Stimulated activated CD4-positive, alpha-beta T cell treated with anti-CD3 and anti-CD28 coated beads, TNF-alpha, amount 100 ng/mL, for 1 hour (primary cell): ENCODE measurements at regions not wholly inside any gene's neighbourhood (a gene's known extent, or its start where the extent isn't known, plus 50 kb on each side); places are given as distances from the start of the nearest gene placed in this dataset.
"Not testable (repeated sequence)": the region's sequence is repeated elsewhere in the genome, so short reads cannot be mapped to it uniquely, and the experiment has no call there.

Source experiments
- DNase-seq, 3 donors: peaks; one replicate each; pipeline ENCODE4 v3.0.0-alpha.2; 2020; ENCODE audit warnings: low read depth in 3 of 3, low spot score in 1 of 3

DNA sequence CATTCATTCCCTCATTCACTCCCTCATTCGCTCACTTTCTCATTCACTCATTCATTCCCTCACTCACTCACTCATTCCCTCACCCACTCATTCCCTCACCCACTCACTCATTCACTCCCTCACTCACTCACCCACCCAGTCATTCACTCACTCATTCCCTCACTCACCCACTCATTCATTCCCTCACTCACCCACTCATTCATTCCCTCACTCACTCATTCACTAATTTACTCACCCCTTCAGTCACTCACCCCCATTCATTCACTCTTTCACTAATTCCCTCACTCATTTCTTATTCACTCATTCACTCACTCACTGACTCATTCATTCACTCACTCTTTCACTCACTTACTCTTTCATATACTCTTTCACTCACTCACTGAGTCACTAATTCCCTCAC is 303.1 kb downstream of the C16orf95 start:
- no peak for DNase-seq

GRCh38 chr16:87015021-87015420 is 302.2 kb downstream of the C16orf95 start:
- no peak for DNase-seq

GRCh38 chr16:87016046-87017035 is 300.9 kb downstream of the C16orf95 start:
- no peak for DNase-seq

DNA sequence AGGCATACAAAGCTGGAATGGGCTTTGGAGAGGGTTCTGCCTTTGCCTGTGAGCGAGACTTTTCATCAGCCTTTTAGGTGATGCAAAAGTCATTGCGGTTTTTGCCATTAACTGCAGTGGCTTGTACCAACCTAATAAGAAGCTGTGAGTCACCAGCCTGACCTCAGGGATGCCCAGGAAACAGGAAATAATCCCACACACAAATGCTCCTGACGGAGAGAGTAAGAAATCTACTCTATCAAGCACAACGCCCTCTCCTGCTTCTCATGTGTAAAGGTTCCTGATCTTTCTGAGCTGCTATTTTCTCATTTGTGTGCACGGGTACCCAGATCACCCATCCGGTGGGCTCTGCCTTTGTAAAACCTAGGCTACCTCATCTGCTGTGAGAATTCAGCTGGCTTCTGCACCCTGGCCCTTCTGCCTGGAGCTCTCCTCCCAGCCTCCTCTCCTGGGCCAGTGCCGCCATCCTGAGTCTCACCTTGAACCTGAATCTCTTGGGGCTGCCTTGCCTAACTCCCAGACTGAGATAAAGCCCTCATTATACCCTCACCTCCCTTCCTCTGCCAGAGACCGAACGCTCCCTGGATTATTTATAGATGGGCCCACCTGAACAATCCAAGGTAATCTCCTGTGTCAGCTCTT is 299.7 kb downstream of the C16orf95 start:
- no peak for DNase-seq

GRCh38 chr16:87025676-87026075 is 291.5 kb downstream of the C16orf95 start:
- DNase-seq: no peak

DNA sequence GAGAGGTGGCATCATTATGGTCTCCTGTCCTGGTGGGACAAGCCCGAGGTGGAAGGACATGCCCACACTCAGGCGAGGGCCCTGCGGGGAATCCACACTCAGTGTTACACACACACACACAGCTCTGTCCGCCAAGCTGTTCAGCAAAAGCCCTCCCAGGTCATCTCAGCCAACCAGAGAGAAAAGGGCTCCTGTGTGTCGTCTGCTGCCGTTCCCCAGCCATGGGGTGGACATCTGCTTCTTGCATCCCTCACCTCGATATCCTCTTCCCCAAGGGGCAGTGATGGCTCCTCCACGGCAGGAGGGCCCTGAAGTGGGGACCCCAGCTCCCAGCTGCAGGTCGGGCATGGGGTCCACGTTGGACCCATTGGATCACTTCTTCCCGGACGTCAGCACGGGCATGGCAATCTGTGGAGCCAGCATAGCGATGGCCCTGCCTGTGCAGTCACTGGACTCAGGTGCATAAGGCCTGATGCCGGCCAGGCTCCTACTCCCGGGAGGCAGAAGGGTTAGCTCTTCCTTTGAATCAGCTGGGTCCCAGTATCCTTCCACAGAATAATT is 290.1 kb downstream of the C16orf95 start:
- no peak for DNase-seq

- no peak for DNase-seq
These were observed 288.5 kb downstream of the C16orf95 start for GRCh38 chr16:87028481-87029320.

DNA sequence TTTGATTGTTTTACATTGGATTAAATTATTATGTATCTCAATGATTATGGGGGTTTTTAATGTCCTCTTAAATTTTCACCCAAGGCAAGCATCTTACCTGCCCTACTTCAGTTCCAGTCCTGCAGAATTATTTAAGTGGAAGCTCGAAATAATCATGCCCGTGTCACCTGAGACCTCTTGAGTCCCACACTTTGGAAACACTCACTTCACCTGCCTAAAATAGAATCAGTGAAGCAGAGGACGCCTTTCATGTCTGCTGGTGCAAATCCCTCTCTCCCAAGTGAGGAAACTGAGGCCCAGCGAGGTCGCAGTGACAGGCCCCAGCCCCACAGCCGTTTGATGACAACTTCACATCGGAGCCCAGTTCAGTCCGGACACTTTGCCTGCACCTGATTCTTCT is 284.6 kb downstream of the C16orf95 start:
- DNase-seq: no peak

- DNase-seq: no peak
These were observed 284.1 kb downstream of the C16orf95 start for GRCh38 chr16:87033021-87033471.

GRCh38 chr16:87033541-87034300 is 283.5 kb downstream of the C16orf95 start:
- DNase-seq: no peak

DNA sequence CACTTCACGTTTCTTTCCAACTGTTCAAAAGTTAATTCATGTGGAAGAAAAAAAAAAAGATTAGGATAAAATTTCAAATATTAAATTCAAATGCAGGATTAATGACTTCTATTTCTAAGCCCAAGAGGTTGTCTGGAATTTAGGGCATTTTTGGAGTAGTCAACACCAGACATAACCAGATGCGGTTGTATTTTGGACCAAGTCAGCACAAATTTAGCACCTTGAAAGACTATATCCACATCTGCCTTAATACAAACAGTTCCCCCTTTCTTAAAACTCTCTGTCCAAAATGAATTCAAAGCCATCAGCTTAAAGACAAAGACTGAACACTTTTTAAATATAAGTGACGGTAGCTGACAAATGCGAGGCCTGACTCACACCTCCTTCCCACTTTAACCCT is 282.9 kb downstream of the C16orf95 start:
- DNase-seq: no peak

GRCh38 chr16:87035053-87035452 is 282.1 kb downstream of the C16orf95 start:
- no peak for DNase-seq

GRCh38 chr16:87037012-87037411 is 280.2 kb downstream of the C16orf95 start:
- no peak for DNase-seq

GRCh38 chr16:87038528-87038927 is 278.7 kb downstream of the C16orf95 start:
- DNase-seq: not testable (repeated sequence)

GRCh38 chr16:87040169-87041117 is 276.7 kb downstream of the C16orf95 start:
- no peak for DNase-seq

DNA sequence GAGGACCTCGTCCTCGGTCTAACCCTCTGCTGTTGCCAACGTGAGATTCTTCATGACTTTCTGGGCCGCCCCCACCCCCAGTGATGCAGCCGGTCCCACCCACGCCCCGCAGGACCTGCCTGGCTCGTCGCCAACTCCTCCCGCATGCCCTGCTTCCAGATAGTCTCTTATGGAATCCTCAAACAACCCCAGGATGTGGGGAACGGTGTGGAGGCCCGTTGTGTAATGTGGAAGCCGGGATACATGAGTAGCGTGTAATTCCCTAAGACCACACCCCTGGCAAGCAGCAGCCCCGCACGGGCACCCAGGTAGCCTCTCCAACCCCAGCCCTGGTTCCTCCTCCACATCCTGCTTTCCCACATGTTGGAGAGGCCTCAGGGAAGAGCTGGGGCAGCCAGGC is 275.9 kb downstream of the C16orf95 start:
- DNase-seq: no peak

- no peak for DNase-seq
These were observed 274.5 kb downstream of the C16orf95 start for GRCh38 chr16:87042551-87043230.

GRCh38 chr16:87043231-87044031 is 273.8 kb downstream of the C16orf95 start:
- DNase-seq: no peak
